Spleen (tissue), 7 donors: ENCODE measurements at regions not wholly inside any gene's neighbourhood (a gene's known extent, or its start where the extent isn't known, plus 50 kb on each side); places are given as distances from the start of the nearest gene placed in this dataset.

Source experiments
- POLR2A ChIP-seq, 3 donors: fragments of 450-650 bp; IDR thresholded peaks; one replicate each; pipeline ENCODE4 v1.5.1; 2017; ENCODE audit warnings: antibody characterized with exemption in 3 of 3, mild to moderate bottlenecking in 1 of 3
- TF ChIP-seq, protein P1 (sequence below), 11 experiments: fragments of 200-600 bp in 7 of 11; fragments of 450-650 bp in 4 of 11; sonication (generic) in 4 of 11; IDR thresholded peaks in 8 of 11; conservative IDR thresholded peaks in 3 of 11; 1 replicate in 7 of 11; 2 replicates in 4 of 11; pipeline versions ENCODE4 v1.4.0 to v1.8.0; 2016 to 2021; ENCODE audit warnings: antibody characterized with exemption in 11 of 11, inconsistent platforms in 4 of 11, mild to moderate bottlenecking in 1 of 11
- donor health status: DM: no; HTN: no; CAD: no; lungs with moderate emphysema.
- donor health status: DM: no; HTN: no; CAD: no.
- donor health status: DM: no; HTN: no; CAD: no.

DNA sequence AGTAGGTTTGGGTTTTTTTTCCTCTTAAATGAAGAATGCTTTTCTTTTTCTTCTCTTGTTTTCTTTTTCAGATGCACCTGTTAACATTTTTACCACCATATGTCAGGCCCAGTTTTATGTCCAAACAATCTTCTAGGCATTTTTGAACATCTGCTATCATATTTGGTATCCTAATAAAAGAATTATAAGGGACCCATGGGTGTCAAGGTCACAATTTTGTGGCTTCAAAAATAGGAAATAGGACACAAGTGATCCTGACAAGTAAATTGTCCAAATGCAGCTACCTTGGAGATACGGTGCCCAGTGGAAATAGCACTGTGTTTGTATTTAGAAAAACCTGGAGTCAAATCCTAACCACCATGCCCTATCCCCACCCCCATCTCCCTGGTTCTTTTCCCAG lies 270.3 kb downstream of the MZT1 start:
- TF ChIP-seq, protein P1, sequence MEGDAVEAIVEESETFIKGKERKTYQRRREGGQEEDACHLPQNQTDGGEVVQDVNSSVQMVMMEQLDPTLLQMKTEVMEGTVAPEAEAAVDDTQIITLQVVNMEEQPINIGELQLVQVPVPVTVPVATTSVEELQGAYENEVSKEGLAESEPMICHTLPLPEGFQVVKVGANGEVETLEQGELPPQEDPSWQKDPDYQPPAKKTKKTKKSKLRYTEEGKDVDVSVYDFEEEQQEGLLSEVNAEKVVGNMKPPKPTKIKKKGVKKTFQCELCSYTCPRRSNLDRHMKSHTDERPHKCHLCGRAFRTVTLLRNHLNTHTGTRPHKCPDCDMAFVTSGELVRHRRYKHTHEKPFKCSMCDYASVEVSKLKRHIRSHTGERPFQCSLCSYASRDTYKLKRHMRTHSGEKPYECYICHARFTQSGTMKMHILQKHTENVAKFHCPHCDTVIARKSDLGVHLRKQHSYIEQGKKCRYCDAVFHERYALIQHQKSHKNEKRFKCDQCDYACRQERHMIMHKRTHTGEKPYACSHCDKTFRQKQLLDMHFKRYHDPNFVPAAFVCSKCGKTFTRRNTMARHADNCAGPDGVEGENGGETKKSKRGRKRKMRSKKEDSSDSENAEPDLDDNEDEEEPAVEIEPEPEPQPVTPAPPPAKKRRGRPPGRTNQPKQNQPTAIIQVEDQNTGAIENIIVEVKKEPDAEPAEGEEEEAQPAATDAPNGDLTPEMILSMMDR (IDR thresholded peaks at IDR 0.05 in 8 of 11, conservative IDR thresholded peaks at IDR 0.05 in 3 of 11), result no peak
- TF ChIP-seq POLR2A (IDR thresholded peaks at IDR 0.05), result no peak
